Left kidney (tissue), 1 donor: ENCODE measurements at regions not wholly inside any gene's neighbourhood (a gene's known extent, or its start where the extent isn't known, plus 50 kb on each side); places are given as distances from the start of the nearest gene placed in this dataset.
"Not testable (repeated sequence)": the region's sequence is repeated elsewhere in the genome, so short reads cannot be mapped to it uniquely, and the experiment has no call there.

Source experiments
- DNase-seq: peaks from one replicate; pipeline ENCODE4 v3.0.0-alpha.2; 2013

- DNase-seq: no peak
Measured at GRCh38 chr5:102554082-102554481, 55.3 kb upstream of the SLCO6A1 start.

GRCh38 chr5:102554728-102555127 is 55.9 kb upstream of the SLCO6A1 start:
- DNase-seq: no peak

GRCh38 chr5:102561894-102562760 is 63.3 kb upstream of the SLCO6A1 start:
- DNase-seq: no peak

- DNase-seq: no peak
Measured at GRCh38 chr5:102570747-102571146, 71.9 kb upstream of the SLCO6A1 start.

GRCh38 chr5:102578362-102578761 is 79.6 kb upstream of the SLCO6A1 start:
- DNase-seq: no peak

- DNase-seq: no peak
Measured at GRCh38 chr5:102579379-102579778, 80.6 kb upstream of the SLCO6A1 start.

DNA sequence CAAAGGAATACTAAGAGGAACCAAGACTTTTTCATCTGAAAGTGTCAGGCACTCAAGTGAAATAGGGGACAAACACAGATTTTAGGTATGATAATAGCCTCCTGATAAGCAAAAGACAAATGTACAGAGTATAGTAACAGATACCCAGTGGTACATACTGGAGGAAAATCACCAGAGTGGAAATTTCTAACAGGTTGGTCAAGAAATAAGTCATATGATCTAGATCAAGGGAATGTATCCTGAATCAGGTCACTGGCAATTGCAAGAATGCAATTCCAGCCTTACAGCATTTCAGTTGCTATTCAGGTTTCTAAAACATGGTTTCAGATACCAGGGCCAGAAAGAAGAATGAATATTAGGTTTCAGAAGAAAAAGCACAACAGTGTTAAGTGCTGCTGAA is 82.2 kb upstream of the SLCO6A1 start:
- DNase-seq: no peak

DNA sequence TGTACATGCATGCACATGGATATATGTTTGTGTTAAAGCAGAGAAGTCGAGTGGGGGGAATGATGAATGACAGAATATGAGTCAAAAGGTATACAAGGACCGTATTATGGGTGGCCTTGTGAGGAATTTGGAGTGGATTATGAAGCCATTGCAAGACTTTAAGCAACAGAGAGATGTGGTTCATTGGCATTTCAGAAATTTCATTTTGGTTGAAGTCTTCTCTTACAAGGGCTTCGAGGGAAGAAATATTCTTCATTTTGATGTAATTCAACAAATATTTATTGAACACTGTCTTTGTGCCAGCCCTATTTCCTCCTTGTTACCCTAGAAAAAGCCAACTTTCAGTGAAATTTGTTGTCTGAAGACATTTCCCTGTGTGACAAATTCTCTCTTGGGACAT is 83.9 kb upstream of the SLCO6A1 start:
- no peak for DNase-seq

DNA sequence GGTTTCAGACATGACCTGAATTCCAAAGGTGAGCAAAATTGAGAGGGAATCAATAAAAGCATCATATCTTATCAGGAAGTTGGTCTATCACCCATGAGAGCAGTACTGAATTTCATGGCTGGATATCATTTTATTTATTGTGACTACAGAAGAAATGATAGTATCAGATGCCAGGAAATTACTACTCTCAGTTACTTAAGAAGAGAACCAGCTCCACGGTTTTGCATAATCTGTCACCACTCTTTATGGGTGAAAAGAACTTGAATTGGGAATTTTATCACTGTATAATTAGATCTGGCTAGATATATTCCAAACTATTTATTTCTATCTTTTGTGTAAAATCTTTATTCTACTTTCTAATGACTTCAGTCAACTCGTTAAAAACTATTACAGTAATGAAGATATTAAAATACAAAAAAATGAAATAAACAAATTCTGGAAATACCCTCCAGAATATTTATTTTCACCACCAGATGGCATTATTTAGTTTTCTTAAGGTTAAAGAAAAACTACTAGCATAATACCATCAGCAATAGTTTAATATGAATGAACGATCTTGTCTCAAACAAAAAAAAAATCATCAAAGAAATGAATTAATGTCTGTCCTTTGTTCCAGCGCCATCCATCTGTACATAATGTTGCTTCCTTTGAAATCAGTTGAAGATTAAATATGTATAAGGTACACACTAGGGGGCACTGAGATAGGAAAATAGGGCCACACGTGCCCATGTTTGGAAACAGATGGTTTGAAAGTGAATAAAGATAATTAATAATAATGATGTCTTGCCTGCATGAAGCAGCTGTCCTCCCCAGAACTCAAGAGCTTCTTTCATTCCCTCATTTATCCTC is 84.7 kb upstream of the SLCO6A1 start:
- no peak for DNase-seq

DNA sequence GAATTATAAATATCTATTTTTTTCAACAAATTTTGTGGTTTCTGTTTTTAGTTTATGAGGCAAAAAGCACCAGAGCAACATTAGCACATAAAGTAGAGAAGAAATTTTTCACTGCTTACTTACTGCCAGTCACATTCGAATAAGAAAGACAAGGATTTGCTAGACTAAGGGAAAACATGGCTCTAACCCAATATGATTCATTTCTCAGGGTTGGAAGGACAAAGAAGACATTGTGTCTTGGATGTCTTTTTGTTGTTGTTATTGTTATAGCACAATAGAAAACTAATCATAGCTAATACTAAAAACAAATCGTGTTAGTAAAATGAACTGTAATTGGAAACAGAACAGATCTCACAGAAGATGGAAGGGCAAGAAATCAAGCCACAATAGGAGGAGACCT is 90.9 kb upstream of the SLCO6A1 start:
- DNase-seq: no peak

GRCh38 chr5:102590467-102590866 is 91.7 kb upstream of the SLCO6A1 start:
- no peak for DNase-seq

- DNase-seq: no peak
Measured at GRCh38 chr5:102591650-102592049, 92.8 kb upstream of the SLCO6A1 start.

DNA sequence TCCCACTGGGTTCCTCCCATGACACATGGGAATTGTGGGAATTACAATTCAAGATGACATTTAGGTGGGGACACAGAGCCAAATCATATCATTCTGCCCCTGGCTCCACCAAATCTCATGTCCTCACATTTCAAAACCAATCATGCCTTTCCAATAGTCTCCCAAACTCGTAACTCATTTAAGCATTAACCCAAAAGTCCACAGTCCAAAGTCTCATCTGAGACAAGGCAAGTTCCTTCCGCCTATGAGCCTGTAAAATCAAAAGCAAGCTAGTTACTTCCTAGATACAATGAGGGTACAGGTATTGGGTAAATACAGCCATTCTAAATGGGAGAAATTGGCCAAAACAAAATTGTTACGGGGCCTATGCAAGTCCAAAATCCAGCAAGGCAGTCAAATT is 93.8 kb upstream of the SLCO6A1 start:
- DNase-seq: not testable (repeated sequence)

GRCh38 chr5:102594192-102594591 is 95.4 kb upstream of the SLCO6A1 start:
- DNase-seq: no peak

- DNase-seq: no peak
Measured at GRCh38 chr5:102595332-102595731, 96.5 kb upstream of the SLCO6A1 start.

DNA sequence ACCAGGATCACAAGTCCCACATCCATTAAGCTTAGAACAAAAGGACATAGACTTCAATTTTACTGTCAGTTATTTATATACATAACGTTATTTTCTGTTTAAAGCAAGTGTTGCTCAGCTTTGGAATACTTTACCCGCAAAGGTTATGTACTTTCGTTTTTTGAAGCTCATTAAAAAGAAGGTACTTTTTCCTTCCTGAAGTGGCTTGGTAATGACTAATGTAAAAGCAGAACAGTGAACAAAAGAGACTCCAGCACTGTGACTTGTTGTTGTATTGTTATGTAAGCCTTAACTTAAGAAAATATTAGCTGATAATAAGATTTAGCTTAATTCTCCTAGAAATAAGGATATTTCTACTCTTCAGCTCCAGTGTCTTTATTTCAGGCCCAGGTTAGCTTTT is 97.3 kb upstream of the SLCO6A1 start:
- DNase-seq: no peak

- no peak for DNase-seq
Measured at GRCh38 chr5:102596951-102597350, 98.2 kb upstream of the SLCO6A1 start.

- DNase-seq: no peak
Measured at GRCh38 chr5:102599289-102599688, 100.5 kb upstream of the SLCO6A1 start.

DNA sequence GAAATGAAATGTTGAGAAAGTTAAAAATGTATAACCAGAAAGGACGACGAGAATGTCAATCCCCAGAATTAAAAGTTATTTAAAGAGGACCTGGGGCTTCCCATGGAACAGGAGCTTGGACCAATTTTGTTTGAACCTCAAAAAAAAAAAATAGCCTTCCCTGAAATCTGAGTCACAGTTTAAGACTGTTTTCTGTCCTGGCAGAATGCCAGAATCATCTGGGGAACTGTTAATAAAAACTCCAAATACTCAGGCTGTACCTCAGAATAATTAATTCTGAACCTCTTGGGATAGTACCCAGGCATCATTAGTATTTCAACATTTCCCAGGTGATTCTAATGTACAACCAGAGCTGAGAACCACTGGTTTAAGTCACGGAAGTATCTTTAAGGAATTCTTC is 102.2 kb upstream of the SLCO6A1 start:
- DNase-seq: no peak

GRCh38 chr5:102603670-102604069 is 104.9 kb upstream of the SLCO6A1 start:
- no peak for DNase-seq

DNA sequence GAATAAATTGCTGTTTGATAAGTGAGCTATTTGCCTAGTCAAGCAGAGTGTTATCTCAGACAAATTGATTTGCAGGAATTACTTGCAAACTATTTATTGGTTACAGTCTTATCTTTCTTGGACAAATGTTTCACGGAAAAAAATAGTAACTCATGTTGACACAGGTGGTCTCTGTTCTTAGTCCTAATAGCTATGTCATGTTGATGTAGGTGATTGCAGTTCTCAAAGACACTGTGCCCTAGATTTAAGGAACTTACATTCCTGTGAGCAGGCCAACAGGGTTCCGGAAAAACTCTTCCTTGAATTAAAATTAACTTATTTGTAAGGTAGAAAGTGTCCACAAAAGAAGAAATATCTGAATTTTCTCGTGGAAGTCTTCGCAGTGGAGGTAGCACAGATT is 109.6 kb upstream of the SLCO6A1 start:
- DNase-seq: no peak

DNA sequence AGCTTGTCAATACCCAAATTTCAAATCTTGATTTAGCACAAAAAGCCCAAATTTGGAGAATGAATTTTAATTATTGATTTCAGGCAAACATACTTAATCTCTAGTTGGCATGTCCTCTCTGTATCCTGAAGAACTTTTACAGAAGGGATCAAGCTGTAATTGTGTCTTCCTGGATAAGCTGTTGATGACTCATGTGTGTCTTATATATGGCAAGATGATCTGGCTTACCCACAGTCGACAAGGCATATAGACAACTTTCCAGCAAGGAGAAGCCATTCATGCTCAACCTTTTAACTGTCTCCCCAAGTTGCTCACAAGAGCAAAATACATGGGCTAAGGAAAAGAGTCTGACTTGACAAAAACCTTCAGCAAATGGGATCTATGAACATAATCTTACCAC is 112.5 kb upstream of the SLCO6A1 start:
- DNase-seq: no peak

DNA sequence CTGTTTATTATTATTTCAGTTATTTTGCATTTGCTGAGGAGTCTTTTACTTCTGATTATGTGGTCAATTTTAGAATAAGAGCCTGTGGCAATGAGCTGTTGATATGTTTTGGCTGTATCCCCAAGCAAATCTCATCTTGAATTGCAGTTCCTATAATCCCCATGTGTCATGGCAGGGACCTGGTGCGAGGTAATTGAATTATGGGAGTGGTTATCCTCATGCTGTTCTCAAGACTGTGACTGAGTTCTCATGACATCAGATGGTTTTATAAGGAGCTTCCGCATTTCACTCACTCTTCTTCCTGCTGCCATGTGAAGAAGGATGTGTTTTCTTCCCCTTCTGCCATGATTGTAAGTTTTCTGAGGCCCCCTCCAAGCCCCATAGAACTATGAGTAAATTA is 114.9 kb upstream of the SLCO6A1 start:
- DNase-seq: no peak
